ENCODE measurements at regions not wholly inside any gene's neighbourhood (a gene's known extent, or its start where the extent isn't known, plus 50 kb on each side); places are given as distances from the start of the nearest gene placed in this dataset.

GRCh38 chr7:40986351-40986873, 716.5 kb downstream of the INHBA start:
- no peaks in the 10 kb centered on the region for H3K4me1 Mint-ChIP-seq
- H3K27me3 Mint-ChIP-seq (ENCODE audit: low read depth) = no peaks in the 10 kb centered on the region
- no peak overlapping the region for H3K27ac Mint-ChIP-seq (ENCODE audit: unreplicated experiment)
- no peak for DNase-seq (ENCODE audit: low read depth, low spot score)
- TF ChIP-seq CTCF (conservative IDR thresholded peaks at IDR 0.05) = no peak
- H3K36me3 Mint-ChIP-seq (ENCODE audit: low read depth) = no peaks in the 10 kb centered on the region
- H3K9me3 Mint-ChIP-seq = peaks cover 2% of the 10 kb centered on the region
- no peak overlapping the region for H3K4me3 Mint-ChIP-seq

- no peaks in the 10 kb centered on the region for H3K9me3 Mint-ChIP-seq
- no peaks in the 10 kb centered on the region for H3K4me1 Mint-ChIP-seq
- no peaks in the 10 kb centered on the region for H3K36me3 Mint-ChIP-seq (ENCODE audit: low read depth)
- no peaks in the 10 kb centered on the region for H3K27me3 Mint-ChIP-seq (ENCODE audit: low read depth)
- DNase-seq (ENCODE audit: low read depth, low spot score) = no peak
- TF ChIP-seq CTCF (conservative IDR thresholded peaks at IDR 0.05) = no peak
- no peak overlapping the region for H3K27ac Mint-ChIP-seq (ENCODE audit: unreplicated experiment)
- no peak overlapping the region for H3K4me3 Mint-ChIP-seq
Observed at GRCh38 chr7:40983111-40983510, 719.8 kb downstream of the INHBA start.

GRCh38 chr7:40979296-40979695, 723.6 kb downstream of the INHBA start:
- Mint-ChIP-seq H3K4me1 (no peaks in the 10 kb centered on the region), H3K36me3 (ENCODE audit: low read depth) (no peaks in the 10 kb centered on the region), H3K9me3 (no peaks in the 10 kb centered on the region), H3K27ac (ENCODE audit: unreplicated experiment) (no peak overlapping the region), H3K27me3 (ENCODE audit: low read depth) (peaks cover 2% of the 10 kb centered on the region), H3K4me3 (no peak overlapping the region)
- TF ChIP-seq CTCF (conservative IDR thresholded peaks at IDR 0.05) = no peak
- DNase-seq (ENCODE audit: low read depth, low spot score) = no peak

- no peak for DNase-seq (ENCODE audit: low read depth, low spot score)
- Mint-ChIP-seq H3K27ac (ENCODE audit: unreplicated experiment) (no peak overlapping the region), H3K27me3 (ENCODE audit: low read depth) (peaks cover 2% of the 10 kb centered on the region), H3K4me3 (no peak overlapping the region), H3K4me1 (no peaks in the 10 kb centered on the region), H3K36me3 (ENCODE audit: low read depth) (no peaks in the 10 kb centered on the region), H3K9me3 (no peaks in the 10 kb centered on the region)
- no peak for TF ChIP-seq CTCF (conservative IDR thresholded peaks at IDR 0.05)
Observed at GRCh38 chr7:40978047-40978446, 724.8 kb downstream of the INHBA start.

GRCh38 chr7:40977533-40977932, 725.4 kb downstream of the INHBA start:
- TF ChIP-seq CTCF (conservative IDR thresholded peaks at IDR 0.05) = no peak
- Mint-ChIP-seq H3K36me3 (ENCODE audit: low read depth) (no peaks in the 10 kb centered on the region), H3K9me3 (no peaks in the 10 kb centered on the region), H3K4me3 (no peak overlapping the region), H3K27ac (ENCODE audit: unreplicated experiment) (no peak overlapping the region), H3K27me3 (ENCODE audit: low read depth) (peaks cover 2% of the 10 kb centered on the region), H3K4me1 (no peaks in the 10 kb centered on the region)
- DNase-seq (ENCODE audit: low read depth, low spot score) = no peak

- DNase-seq (ENCODE audit: low read depth, low spot score) = no peak
- H3K36me3 Mint-ChIP-seq (ENCODE audit: low read depth) = no peaks in the 10 kb centered on the region
- no peaks in the 10 kb centered on the region for H3K4me1 Mint-ChIP-seq
- H3K9me3 Mint-ChIP-seq = peaks cover 3% of the 10 kb centered on the region
- no peak overlapping the region for H3K27ac Mint-ChIP-seq (ENCODE audit: unreplicated experiment)
- peaks cover 2% of the 10 kb centered on the region for H3K27me3 Mint-ChIP-seq (ENCODE audit: low read depth)
- no peak overlapping the region for H3K4me3 Mint-ChIP-seq
- no peak for TF ChIP-seq CTCF (conservative IDR thresholded peaks at IDR 0.05)
Observed at GRCh38 chr7:40972426-40972825, 730.5 kb downstream of the INHBA start.

All from neural crest cell (in vitro differentiated cells).